IMR-90 (cell line): ENCODE measurements at regions not wholly inside any gene's neighbourhood (a gene's known extent, or its start where the extent isn't known, plus 50 kb on each side); places are given as distances from the start of the nearest gene placed in this dataset.

Experiments
- ATAC-seq: fragments of 200-7000 bp; cut with Tn5 transposase; 2 replicates; pipeline ENCODE4 v1.9.1; 2020; ENCODE audit warnings: low read depth, mild to moderate bottlenecking, moderate library complexity
- BruUV-seq: library from RNA; stranded (reverse); fragments of 400-500 nt; replicated peaks from 2 replicates; lab custom pipeline; 2021; lab: Mats Ljungman, UMichigan
- CTCF ChIA-PET: fragments of 300-600 bp; formaldehyde crosslinking; extraction: SDS; loops from one replicate; lab custom pipeline; 2021; ENCODE audit warnings: antibody characterized with exemption; lab: Yijun Ruan, JAX
- POLR2A ChIA-PET: fragments of 300-600 bp; sonication (Branson Sonifier 250); formaldehyde crosslinking; loops from one replicate; lab custom pipeline; 2022; ENCODE audit warnings: antibody characterized with exemption; ENCODE audit not compliant: unreplicated experiment; lab: Charles Lee
- DNase-seq: peaks from one replicate; pipeline ENCODE4 v3.0.0; 2013
- H2AFZ ChIP-seq: replicated peaks from 2 replicates; pipeline ENCODE3; 2013; ENCODE audit warnings: low read length, mild to moderate bottlenecking; ENCODE audit not compliant: poor library complexity
- H2AK5ac ChIP-seq: 2 replicates; pipeline ENCODE4 v1.6.1; 2013; ENCODE audit warnings: low read depth, low read length, inconsistent platforms
- H2AK9ac ChIP-seq: replicated peaks from 2 replicates; pipeline ENCODE3; 2013; ENCODE audit warnings: mild to moderate bottlenecking, low read depth, low read length, moderate library complexity; ENCODE audit not compliant: poor library complexity
- H2BK120ac ChIP-seq: 2 replicates; pipeline ENCODE4 v1.6.1; 2013; ENCODE audit warnings: low read depth, low read length, inconsistent platforms
- H2BK15ac ChIP-seq: 3 replicates; pipeline ENCODE4 v1.6.1; 2013; ENCODE audit warnings: low read depth, low read length, inconsistent platforms
- H2BK20ac ChIP-seq: 2 replicates; pipeline ENCODE4 v1.6.1; 2013; ENCODE audit warnings: low read depth, mild to moderate bottlenecking, inconsistent platforms, low read length, moderate library complexity
- H2BK5ac ChIP-seq: 2 replicates; pipeline ENCODE4 v1.6.1; 2013; ENCODE audit warnings: mild to moderate bottlenecking, low read depth, low read length, inconsistent platforms; ENCODE audit not compliant: poor library complexity, severe bottlenecking
- H3K14ac ChIP-seq: replicated peaks from 2 replicates; pipeline ENCODE4 v1.6.1; 2013; ENCODE audit warnings: low read depth, low read length, inconsistent platforms
- H3K18ac ChIP-seq: 2 replicates; pipeline ENCODE4 v1.6.1; 2013; ENCODE audit warnings: low read depth, low read length, control low read depth
- H3K23ac ChIP-seq: 2 replicates; pipeline ENCODE4 v1.6.1; 2013; ENCODE audit warnings: low read depth, low read length, inconsistent platforms
- H3K27ac ChIP-seq: 2 replicates; pipeline ENCODE4 v1.5.1; 2013; ENCODE audit warnings: mild to moderate bottlenecking, control low read depth, low read length; ENCODE audit not compliant: insufficient read depth
- H3K27me3 ChIP-seq: 2 replicates; pipeline ENCODE4 v1.6.1; 2013; ENCODE audit warnings: low read length; ENCODE audit not compliant: control insufficient read depth, insufficient read depth
- H3K36me3 ChIP-seq: 2 replicates; pipeline ENCODE4 v1.6.1; 2013; ENCODE audit warnings: low read length, mixed read lengths; ENCODE audit not compliant: control insufficient read depth, insufficient read depth
- H3K4ac ChIP-seq: 2 replicates; pipeline ENCODE4 v1.6.1; 2013; ENCODE audit warnings: low read depth, low read length, inconsistent platforms
- H3K4me1 ChIP-seq: 2 replicates; pipeline ENCODE4 v1.6.1; 2013; ENCODE audit warnings: low read length, mixed read lengths; ENCODE audit not compliant: control insufficient read depth, insufficient read depth
- H3K4me2 ChIP-seq: 2 replicates; pipeline ENCODE4 v1.6.1; 2013; ENCODE audit warnings: low read depth, mild to moderate bottlenecking, control low read depth, low read length, moderate library complexity
- H3K4me3 ChIP-seq: 2 replicates; pipeline ENCODE4 v1.5.1; 2013; ENCODE audit warnings: low read depth, mild to moderate bottlenecking, control low read depth, low read length, moderate library complexity; ENCODE audit not compliant: insufficient read depth
- H3K56ac ChIP-seq: 2 replicates; pipeline ENCODE4 v1.6.1; 2013; ENCODE audit warnings: low read length, inconsistent platforms; ENCODE audit not compliant: insufficient read depth; ENCODE audit errors: extremely low read depth
- H3K79me1 ChIP-seq, 2 experiments: 2 replicates each; pipeline ENCODE4 v1.6.1; 2013; ENCODE audit warnings: low read length in 2 of 2, inconsistent platforms in 1 of 2, low read depth in 1 of 2
- H3K9ac ChIP-seq: 2 replicates; pipeline ENCODE4 v1.6.1; 2013; ENCODE audit warnings: low read depth, low read length, control low read depth
- H3K9me1 ChIP-seq: 2 replicates; pipeline ENCODE4 v1.6.1; 2013; ENCODE audit warnings: low read length, inconsistent platforms; ENCODE audit not compliant: insufficient read depth
- H3K9me3 ChIP-seq: 2 replicates; pipeline ENCODE4 v1.6.1; 2013; ENCODE audit warnings: low read length; ENCODE audit not compliant: control insufficient read depth, insufficient read depth
- H4K20me1 ChIP-seq: 2 replicates; pipeline ENCODE4 v1.6.1; 2013; ENCODE audit warnings: low read length, inconsistent platforms; ENCODE audit not compliant: insufficient read depth
- H4K5ac ChIP-seq: 2 replicates; pipeline ENCODE4 v1.6.1; 2013; ENCODE audit warnings: mild to moderate bottlenecking, low read depth, low read length, control low read depth
- H4K8ac ChIP-seq, 2 experiments: 2 replicates each; pipeline ENCODE4 v1.6.1; 2013; ENCODE audit warnings: low read depth in 2 of 2, low read length in 2 of 2, control low read depth in 1 of 2, inconsistent platforms in 1 of 2
- H4K91ac ChIP-seq: 2 replicates; pipeline ENCODE4 v1.6.1; 2013; ENCODE audit warnings: low read depth, low read length, inconsistent platforms; ENCODE audit not compliant: insufficient read depth
- BHLHE40 ChIP-seq: fragments of 150-350 bp; IDR thresholded peaks from 2 replicates; pipeline ENCODE4 v1.6.1; 2016; ENCODE audit warnings: mild to moderate bottlenecking, low read depth, low read length
- CEBPB ChIP-seq: IDR thresholded peaks from 2 replicates; pipeline ENCODE4 v1.6.1; 2012; ENCODE audit warnings: low read depth, low read length, improper control_type of control experiment
- CHD1 ChIP-seq: IDR thresholded peaks from 2 replicates; pipeline ENCODE4 v1.6.1; 2012; ENCODE audit warnings: low read depth, low read length, improper control_type of control experiment
- CTCF ChIP-seq: conservative IDR thresholded peaks from 2 replicates; pipeline ENCODE4 v1.5.1; 2012; ENCODE audit warnings: mild to moderate bottlenecking, low read depth, low read length, improper control_type of control experiment
- ELK1 ChIP-seq: fragments of 150-350 bp; IDR thresholded peaks from 2 replicates; pipeline ENCODE4 v1.6.1; 2016; ENCODE audit warnings: low read depth, mild to moderate bottlenecking, low read length, moderate library complexity, borderline replicate concordance
- MAFK ChIP-seq: IDR thresholded peaks from 2 replicates; pipeline ENCODE4 v1.6.1; 2012; ENCODE audit warnings: low read depth, low read length, improper control_type of control experiment
- MAZ ChIP-seq: IDR thresholded peaks from 2 replicates; pipeline ENCODE4 v1.6.1; 2012; ENCODE audit warnings: low read depth, mild to moderate bottlenecking, low read length, improper control_type of control experiment, moderate library complexity, borderline replicate concordance
- MXI1 ChIP-seq: IDR thresholded peaks from 2 replicates; pipeline ENCODE4 v1.6.1; 2012; ENCODE audit warnings: low read depth, mild to moderate bottlenecking, low read length, moderate library complexity, borderline replicate concordance
- NFE2L2 ChIP-seq: fragments of 150-350 bp; IDR thresholded peaks from 2 replicates; pipeline ENCODE4 v1.6.1; 2016; ENCODE audit warnings: low read depth, mild to moderate bottlenecking, low read length
- RAD21 ChIP-seq: IDR thresholded peaks from 2 replicates; pipeline ENCODE4 v1.6.1; 2012; ENCODE audit warnings: low read length, improper control_type of control experiment
- RCOR1 ChIP-seq: IDR thresholded peaks from 2 replicates; pipeline ENCODE4 v1.6.1; 2012; ENCODE audit warnings: mild to moderate bottlenecking, low read length, improper control_type of control experiment; ENCODE audit not compliant: insufficient replicate concordance
- RFX5 ChIP-seq: IDR thresholded peaks from 2 replicates; pipeline ENCODE4 v1.8.0; 2012; ENCODE audit warnings: low read depth, mild to moderate bottlenecking, low read length, moderate library complexity
- SMC3 ChIP-seq: fragments of 150-350 bp; IDR thresholded peaks from 2 replicates; pipeline ENCODE4 v1.6.1; 2016; ENCODE audit warnings: low read depth, mild to moderate bottlenecking, antibody characterized with exemption, low read length, moderate library complexity
- dilution Hi-C: fragments of 300-500 bp; cut with HindIII; formaldehyde crosslinking; loops from one replicate; pipeline ENCODE4 v1.14.3; 2018; ENCODE audit warnings: low sequenced_read_pairs; ENCODE audit not compliant: unreplicated experiment
- in situ Hi-C: fragments of 300-500 bp; cut with MboI; formaldehyde crosslinking; loops from 3 replicates; pipeline ENCODE4 v1.14.3; 2019; ENCODE audit warnings: low sequenced_read_pairs, inconsistent platforms, mixed read lengths
- intact Hi-C: fragments of 100-400 bp; cut with micrococcal nuclease; formaldehyde crosslinking; loops from 2 replicates; pipeline ENCODE4 v1.10.0; 2022

GRCh38 chr18:37754141-37754540, 188.5 kb upstream of the CELF4 start:
- dilution Hi-C loops: no loop called here
- Histone ChIP-seq H2BK15ac (no peak overlapping the region), H3K18ac (no peak overlapping the region), H4K91ac (no peak overlapping the region), H2BK120ac (no peak overlapping the region), H4K20me1 (no peaks in the 10 kb centered on the region), H4K5ac (no peak overlapping the region), H2AK9ac (no peak overlapping the region), H3K9me1 (no peaks in the 10 kb centered on the region), H3K27ac (no peak overlapping the region), H2BK5ac (no peak overlapping the region), H3K9me3 (peaks cover 13% of the 10 kb centered on the region), H3K79me1 (no peaks in the 10 kb centered on the region), H2AFZ (no peak overlapping the region), H3K4me3 (no peak overlapping the region), H2AK5ac (no peak overlapping the region), H3K4ac (no peak overlapping the region), H3K9ac (no peak overlapping the region), H3K4me2 (no peak overlapping the region), H3K4me1 (no peaks in the 10 kb centered on the region), H3K23ac (no peak overlapping the region), H3K14ac (no peak overlapping the region), H4K8ac (no peak overlapping the region), H3K27me3 (no peaks in the 10 kb centered on the region), H3K36me3 (no peaks in the 10 kb centered on the region), H2BK20ac (no peak overlapping the region), H3K56ac (no peak overlapping the region)
- ATAC-seq: no peak
- no TSS peak for BruUV-seq
- CTCF ChIA-PET: no interaction called here
- in situ Hi-C loops: no loop called here
- TF ChIP-seq CHD1 (no peak), BHLHE40 (no peak), NFE2L2 (no peak), RCOR1 (no peak), CTCF (no peak), RFX5 (no peak), MXI1 (no peak), MAZ (no peak), CEBPB (no peak), ELK1 (no peak), MAFK (no peak), RAD21 (no peak), SMC3 (no peak)
- DNase-seq: no peak
- intact Hi-C loops: no loop called here
- POLR2A ChIA-PET: no interaction called here
